Thoracic aorta (tissue), 2 donors: ENCODE measurements at regions not wholly inside any gene's neighbourhood (a gene's known extent, or its start where the extent isn't known, plus 50 kb on each side); places are given as distances from the start of the nearest gene placed in this dataset.

Experiments used
- ATAC-seq: fragments of 150-250 bp; one replicate; pipeline ENCODE4 v1.8.0; 2017; ENCODE audit warnings: low read depth; ENCODE audit not compliant: insufficient number of reproducible peaks, low FRiP score
- DNase-seq: peaks from one replicate; pipeline ENCODE4 v3.0.0-alpha.2; 2020; ENCODE audit warnings: low spot score
- H3K27ac ChIP-seq, 2 donors: fragments of 200-600 bp; sonication (generic); 1 replicate in 1 of 2; 2 replicates in 1 of 2; pipeline ENCODE4 v1.5.1; 2016; ENCODE audit warnings: mild to moderate bottlenecking in 2 of 2, moderate library complexity in 2 of 2
- H3K27me3 ChIP-seq: fragments of 200-600 bp; sonication (generic); replicated peaks from 2 replicates; pipeline ENCODE4 v1.6.0; 2016; ENCODE audit warnings: mild to moderate bottlenecking; ENCODE audit not compliant: insufficient read depth
- H3K36me3 ChIP-seq: fragments of 200-600 bp; sonication (generic); one replicate; pipeline ENCODE4 v1.5.1; 2016
- H3K4me1 ChIP-seq, 2 donors: fragments of 200-600 bp; sonication (generic); 1 replicate in 1 of 2; 2 replicates in 1 of 2; pipeline versions ENCODE4 v1.5.1 to v1.6.0; 2016; ENCODE audit warnings: low read depth in 2 of 2, mild to moderate bottlenecking in 1 of 2; ENCODE audit not compliant: control insufficient read depth in 1 of 2
- H3K4me3 ChIP-seq: fragments of 200-600 bp; sonication (generic); 2 replicates; pipeline ENCODE4 v1.5.1; 2016; ENCODE audit warnings: mild to moderate bottlenecking
- H3K9me3 ChIP-seq: fragments of 200-600 bp; sonication (generic); 2 replicates; pipeline ENCODE4 v1.5.1; 2016
- CTCF ChIP-seq: fragments of 200-600 bp; sonication (generic); IDR thresholded peaks from one replicate; pipeline ENCODE4 v1.5.1; 2019; ENCODE audit warnings: antibody characterized with exemption

DNA sequence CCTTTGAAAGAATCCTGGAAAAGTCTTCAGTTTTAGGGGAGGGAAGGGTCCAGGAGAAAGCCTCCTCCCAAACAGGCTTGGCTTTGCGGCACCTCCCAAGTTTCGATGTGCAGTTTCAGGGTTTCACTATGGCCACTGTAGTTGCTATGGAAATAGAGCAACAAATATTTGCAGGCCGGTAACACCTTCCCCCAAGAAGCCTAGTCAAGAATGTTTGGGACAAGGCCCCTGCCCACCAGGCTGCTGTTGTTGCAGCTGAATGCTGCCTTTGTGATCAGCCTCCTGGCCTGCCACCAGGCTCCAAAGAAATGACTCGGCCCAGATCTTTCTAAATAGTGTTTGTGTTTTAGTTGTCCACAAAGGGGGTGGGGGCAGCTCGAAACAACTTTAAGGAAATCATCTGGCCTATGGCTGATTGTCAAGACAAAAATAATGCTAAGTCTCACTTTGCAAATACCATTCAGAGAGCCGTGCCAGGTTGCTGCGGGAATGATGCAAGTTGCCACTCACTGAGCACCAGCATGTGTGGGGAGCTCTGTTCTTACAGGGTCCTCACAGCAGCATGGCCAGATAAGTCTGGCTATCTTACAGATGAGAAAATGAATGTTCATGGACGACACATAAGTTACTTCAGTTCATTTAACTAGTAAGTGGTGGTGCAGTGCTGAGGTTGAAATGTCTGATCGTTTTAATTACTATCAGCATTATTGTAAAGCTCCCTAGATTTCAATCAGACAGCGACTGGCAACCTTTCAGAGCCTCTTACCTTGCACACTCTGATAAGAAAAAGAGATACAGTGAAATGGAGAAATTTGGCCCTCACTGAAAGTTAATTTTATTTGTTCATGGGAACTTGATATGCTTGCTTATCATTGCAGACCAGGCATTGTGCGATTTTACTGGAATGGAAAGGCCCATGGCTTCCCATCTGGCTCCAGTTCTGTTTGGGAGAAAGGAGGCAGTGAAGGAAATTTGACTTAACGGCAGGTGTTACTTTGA lies 91.2 kb upstream of the JUN start:
- peaks cover 9 to 17% of the 10 kb centered on the region in 2 donors for H3K4me1 ChIP-seq
- H3K27me3 ChIP-seq, result no peaks in the 10 kb centered on the region
- H3K36me3 ChIP-seq, result no peaks in the 10 kb centered on the region
- H3K27ac ChIP-seq, result peak overlapping the region; percentile 61 to 66
- no peak for DNase-seq
- peak overlapping the region; percentile 18 for H3K4me3 ChIP-seq
- peak; percentile 53 for ATAC-seq
- no peaks in the 10 kb centered on the region for H3K9me3 ChIP-seq
- no peak for TF ChIP-seq CTCF

- TF ChIP-seq CTCF, result no peak
- no peaks in the 10 kb centered on the region for H3K9me3 ChIP-seq
- H3K27me3 ChIP-seq, result no peaks in the 10 kb centered on the region
- H3K4me1 ChIP-seq, result peaks cover 12 to 30% of the 10 kb centered on the region in 2 donors
- H3K4me3 ChIP-seq, result no peak overlapping the region
- H3K27ac ChIP-seq, result no peak overlapping the region
- ATAC-seq, result no peak
- H3K36me3 ChIP-seq, result no peaks in the 10 kb centered on the region
- no peak for DNase-seq
Observed at GRCh38 chr1:58879464-58879863, 95.6 kb upstream of the JUN start.

- peaks cover 17 to 31% of the 10 kb centered on the region in 2 donors for H3K4me1 ChIP-seq
- TF ChIP-seq CTCF, result no peak
- ATAC-seq (no peak), DNase-seq (no peak)
- no peaks in the 10 kb centered on the region for H3K9me3 ChIP-seq
- no peaks in the 10 kb centered on the region for H3K36me3 ChIP-seq
- no peak overlapping the region for H3K27ac ChIP-seq
- no peaks in the 10 kb centered on the region for H3K27me3 ChIP-seq
- H3K4me3 ChIP-seq, result no peak overlapping the region
Observed at GRCh38 chr1:58880592-58880991, 96.7 kb upstream of the JUN start.

- DNase-seq, result peak; percentile 40
Observed at GRCh38 chr1:58881471-58881994, 97.7 kb upstream of the JUN start.

More at GRCh38 chr1:58881471-58881994, 97.7 kb upstream of the JUN start:
- Histone ChIP-seq H3K36me3 (no peaks in the 10 kb centered on the region), H3K27me3 (no peaks in the 10 kb centered on the region), H3K4me1 (peaks cover 26 to 40% of the 10 kb centered on the region in 2 donors), H3K9me3 (no peaks in the 10 kb centered on the region), H3K4me3 (no peak overlapping the region), H3K27ac (no peak overlapping the region)
- TF ChIP-seq CTCF, result no peak
- no peak for ATAC-seq
